Neuronal stem cell (in vitro differentiated cells): ENCODE measurements at regions not wholly inside any gene's neighbourhood (a gene's known extent, or its start where the extent isn't known, plus 50 kb on each side); places are given as distances from the start of the nearest gene placed in this dataset.

Experiments used
- DNase-seq: peaks from one replicate; pipeline ENCODE4 v3.0.0-alpha.2; 2013; ENCODE audit warnings: low spot score
- H2AFZ ChIP-seq: one replicate; pipeline ENCODE4 v1.6.1; 2013; ENCODE audit warnings: mild to moderate bottlenecking, low read length, inconsistent platforms
- H2AK5ac ChIP-seq: 2 replicates; pipeline ENCODE4 v1.6.1; 2013; ENCODE audit warnings: low read depth, mild to moderate bottlenecking, inconsistent platforms, low read length, moderate library complexity, mixed read lengths
- H2BK120ac ChIP-seq: 2 replicates; pipeline ENCODE4 v1.6.1; 2013; ENCODE audit warnings: low read depth, mild to moderate bottlenecking, inconsistent platforms, low read length, moderate library complexity, mixed read lengths
- H2BK12ac ChIP-seq: one replicate; pipeline ENCODE4 v1.6.1; 2013; ENCODE audit warnings: low read length, inconsistent platforms
- H2BK15ac ChIP-seq: 2 replicates; pipeline ENCODE4 v1.6.1; 2013; ENCODE audit warnings: mild to moderate bottlenecking, low read length, inconsistent platforms, mixed read lengths
- H2BK5ac ChIP-seq: one replicate; pipeline ENCODE4 v1.6.1; 2013; ENCODE audit warnings: inconsistent platforms, mild to moderate bottlenecking, low read length, moderate library complexity
- H3K14ac ChIP-seq: one replicate; pipeline ENCODE4 v1.6.1; 2013; ENCODE audit warnings: low read length, inconsistent platforms
- H3K18ac ChIP-seq: 2 replicates; pipeline ENCODE4 v1.6.1; 2013; ENCODE audit warnings: low read length, inconsistent platforms
- H3K23ac ChIP-seq: 2 replicates; pipeline ENCODE4 v1.6.1; 2013; ENCODE audit warnings: low read depth, mild to moderate bottlenecking, mixed read lengths, low read length, inconsistent platforms; ENCODE audit not compliant: poor library complexity
- H3K27ac ChIP-seq: replicated peaks from 3 replicates; pipeline ENCODE4 v1.5.1; 2013; ENCODE audit warnings: low read length, inconsistent platforms
- H3K27me3 ChIP-seq, 3 experiments: 2 replicates each; pipeline ENCODE4 v1.6.1; 2013; ENCODE audit warnings: low read length in 3 of 3, mild to moderate bottlenecking in 2 of 3, inconsistent platforms in 1 of 3, low read depth in 1 of 3, mixed read lengths in 1 of 3, moderate library complexity in 1 of 3; ENCODE audit not compliant: control insufficient read depth in 3 of 3, insufficient read depth in 3 of 3
- H3K36me3 ChIP-seq, 2 donors: replicated peaks in 1 of 2; 2 replicates each; pipeline ENCODE4 v1.6.1; 2013; ENCODE audit warnings: low read length in 2 of 2; ENCODE audit not compliant: control insufficient read depth in 2 of 2, insufficient read depth in 2 of 2
- H3K4ac ChIP-seq: 2 replicates; pipeline ENCODE4 v1.6.1; 2013; ENCODE audit warnings: inconsistent platforms, mild to moderate bottlenecking, low read length, moderate library complexity
- H3K4me1 ChIP-seq, 2 donors: 1 replicate in 1 of 2; 2 replicates in 1 of 2; pipeline ENCODE4 v1.6.1; 2013; ENCODE audit warnings: low read length in 2 of 2, low read depth in 1 of 2; ENCODE audit not compliant: control insufficient read depth in 2 of 2, insufficient read depth in 1 of 2
- H3K4me2 ChIP-seq: one replicate; pipeline ENCODE4 v1.6.1; 2013; ENCODE audit warnings: mild to moderate bottlenecking, low read length, inconsistent platforms; ENCODE audit not compliant: insufficient read depth, poor library complexity, severe bottlenecking
- H3K4me3 ChIP-seq, 2 donors: 2 replicates each; pipeline ENCODE4 v1.5.1; 2013; ENCODE audit warnings: low read length in 2 of 2, mild to moderate bottlenecking in 2 of 2, inconsistent platforms in 1 of 2, moderate library complexity in 1 of 2
- H3K79me1 ChIP-seq: one replicate; pipeline ENCODE4 v1.6.1; 2013; ENCODE audit warnings: low read depth, mild to moderate bottlenecking, inconsistent platforms, low read length, moderate library complexity
- H3K9ac ChIP-seq: one replicate; pipeline ENCODE4 v1.6.1; 2013; ENCODE audit warnings: mild to moderate bottlenecking, low read depth, low read length, inconsistent platforms; ENCODE audit not compliant: poor library complexity
- H3K9me3 ChIP-seq, 2 donors: replicated peaks in 1 of 2; 2 replicates each; pipeline versions ENCODE3 to v1.6.1; 2013; ENCODE audit warnings: low read length in 2 of 2, mild to moderate bottlenecking in 2 of 2, inconsistent platforms in 1 of 2, low read depth in 1 of 2, mixed read lengths in 1 of 2, moderate library complexity in 1 of 2; ENCODE audit not compliant: control insufficient read depth in 2 of 2, insufficient read depth in 1 of 2
- H4K8ac ChIP-seq: one replicate; pipeline ENCODE4 v1.6.1; 2013; ENCODE audit warnings: low read depth, mild to moderate bottlenecking, inconsistent platforms, low read length, moderate library complexity
- H4K91ac ChIP-seq: one replicate; pipeline ENCODE4 v1.6.1; 2013; ENCODE audit warnings: low read length, low read depth, mild to moderate bottlenecking, inconsistent platforms; ENCODE audit not compliant: poor library complexity
- WGBS, 2 donors: extraction: QIAGEN DNeasy Blood & Tissue Kit; methylation state at CpG; one replicate each; pipeline ENCODE4 v1.1.7; 2013; ENCODE audit warnings: missing lambda C conversion rate in 2 of 2, mixed read lengths in 1 of 2; ENCODE audit not compliant: insufficient read length in 2 of 2, insufficient replicate concordance in 1 of 2; ENCODE audit errors: extremely low coverage in 2 of 2; 5-methylcytosine and 5-hydroxymethylcytosine counted together

DNA sequence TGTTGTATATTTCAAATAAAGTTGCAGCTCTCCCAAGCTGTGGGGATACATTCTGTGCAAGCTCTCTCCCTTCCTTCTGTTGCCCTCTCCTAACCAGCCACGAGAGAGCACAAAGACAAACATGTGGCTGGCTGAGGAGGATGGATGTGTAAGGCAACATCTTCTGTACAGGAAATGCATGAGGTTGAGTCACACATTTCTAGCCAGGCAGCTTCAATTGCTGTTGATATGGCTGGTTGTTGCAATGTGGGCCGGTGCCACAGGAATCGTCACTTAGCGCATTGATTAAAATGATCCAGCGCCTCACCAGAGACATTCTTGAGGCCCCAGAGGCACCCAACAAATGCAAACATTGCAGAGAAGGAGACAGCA, 207.1 kb downstream of the ICE1 start:
- Histone ChIP-seq H3K4ac (no peak overlapping the region), H2BK120ac (no peak overlapping the region), H4K91ac (no peak overlapping the region), H3K23ac (no peak overlapping the region), H2BK5ac (no peak overlapping the region), H2AFZ (no peak overlapping the region), H3K9ac (no peak overlapping the region), H4K8ac (no peak overlapping the region), H3K18ac (no peak overlapping the region), H3K79me1 (no peaks in the 10 kb centered on the region), H2BK12ac (no peak overlapping the region), H3K27me3 (peaks cover 0 to 2% (median 0%) of the 10 kb centered on the region in 3 experiments), H3K4me2 (no peak overlapping the region), H3K4me1 (peaks cover 0 to 1% of the 10 kb centered on the region in 2 donors), H3K9me3 (peaks cover 0 to 1% of the 10 kb centered on the region in 2 donors), H2AK5ac (no peak overlapping the region), H2BK15ac (no peak overlapping the region), H3K14ac (no peak overlapping the region), H3K4me3 (no peak overlapping the region), H3K36me3 (no peaks in the 10 kb centered on the region), H3K27ac (no peak overlapping the region)
- no peak for DNase-seq
- WGBS, 2 donors = no CpG with 5 or more reads among the region's 5 CpGs

DNA sequence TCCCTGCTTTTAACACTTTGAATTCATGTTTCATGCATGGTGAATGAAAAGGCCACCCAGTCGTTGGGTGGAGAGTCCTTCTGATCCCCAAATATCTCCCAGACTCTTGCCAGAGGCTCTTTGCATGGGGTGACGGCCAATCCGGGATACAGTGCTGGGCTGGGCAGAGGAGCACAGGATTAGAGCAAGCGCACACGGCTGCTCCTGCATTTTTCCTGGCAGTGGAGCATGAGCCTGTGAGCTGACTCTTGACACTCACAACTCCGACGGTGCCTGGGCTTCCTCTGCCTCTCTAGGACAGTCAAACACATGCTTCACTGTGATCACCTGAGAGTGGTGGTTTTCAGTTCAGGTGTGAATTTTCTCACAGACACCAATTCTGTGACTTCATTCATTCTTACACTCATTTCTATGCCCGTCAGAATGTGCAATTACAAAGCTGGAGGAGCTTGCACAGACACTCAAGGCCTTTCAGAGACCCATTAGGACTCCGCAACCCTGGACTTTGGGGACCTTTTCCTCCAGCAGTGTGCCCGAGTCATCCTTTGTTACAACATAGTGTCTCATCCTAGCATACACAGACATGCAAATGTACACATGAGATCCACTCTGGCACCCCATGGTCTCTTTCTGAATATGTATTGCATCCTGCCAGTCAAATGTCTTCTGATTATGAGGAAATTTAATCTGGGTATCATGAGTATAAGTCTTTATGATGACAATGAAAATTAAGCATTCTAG, 206.6 kb downstream of the ICE1 start:
- H2BK5ac ChIP-seq = no peak overlapping the region
- no peak for DNase-seq
- H3K14ac ChIP-seq = no peak overlapping the region
- no peak overlapping the region for H3K4me2 ChIP-seq
- H3K27me3 ChIP-seq = peaks cover 0 to 2% (median 0%) of the 10 kb centered on the region in 3 experiments
- no peak overlapping the region for H2BK120ac ChIP-seq
- no peaks in the 10 kb centered on the region for H3K36me3 ChIP-seq
- no peak overlapping the region for H3K4ac ChIP-seq
- no peak overlapping the region for H2AK5ac ChIP-seq
- H2BK12ac ChIP-seq = no peak overlapping the region
- H2BK15ac ChIP-seq = no peak overlapping the region
- WGBS, 2 donors = no CpG with 5 or more reads among the region's 10 CpGs
- no peak overlapping the region for H3K23ac ChIP-seq
- H3K4me1 ChIP-seq = peaks cover 0 to 1% of the 10 kb centered on the region in 2 donors
- no peak overlapping the region for H4K8ac ChIP-seq
- H4K91ac ChIP-seq = no peak overlapping the region
- H2AFZ ChIP-seq = no peak overlapping the region
- no peak overlapping the region for H3K27ac ChIP-seq
- no peak overlapping the region for H3K9ac ChIP-seq
- no peak overlapping the region for H3K4me3 ChIP-seq
- H3K18ac ChIP-seq = no peak overlapping the region
- H3K9me3 ChIP-seq = peaks cover 0 to 1% of the 10 kb centered on the region in 2 donors
- H3K79me1 ChIP-seq = no peaks in the 10 kb centered on the region

DNA sequence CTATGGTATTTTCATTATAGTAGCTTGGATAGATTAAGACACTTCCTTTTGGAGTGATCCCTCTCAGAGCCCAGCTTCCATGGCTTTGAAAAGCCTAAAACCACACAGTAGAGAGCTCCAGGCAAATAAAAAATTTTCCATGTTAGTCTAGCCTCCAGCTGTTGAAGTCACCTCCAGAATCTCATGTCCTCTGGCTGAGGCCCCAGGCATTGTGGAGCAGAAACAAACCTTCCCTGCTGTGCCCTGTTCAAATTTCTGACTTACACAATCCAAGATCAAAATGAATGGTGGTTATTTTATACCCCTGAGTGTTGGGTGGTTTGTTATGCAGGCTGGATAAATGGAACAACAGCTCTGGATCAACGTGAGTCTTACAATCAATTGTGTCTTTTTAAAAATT, 203.9 kb downstream of the ICE1 start:
- Histone ChIP-seq H3K27ac (no peak overlapping the region), H3K4me2 (no peak overlapping the region), H4K8ac (no peak overlapping the region), H3K36me3 (no peaks in the 10 kb centered on the region), H2BK12ac (no peak overlapping the region), H3K4ac (no peak overlapping the region), H3K23ac (no peak overlapping the region), H2AFZ (no peak overlapping the region), H2BK5ac (no peak overlapping the region), H2AK5ac (no peak overlapping the region), H3K79me1 (no peaks in the 10 kb centered on the region), H3K14ac (no peak overlapping the region), H3K4me3 (no peak overlapping the region), H2BK15ac (no peak overlapping the region), H4K91ac (no peak overlapping the region), H3K27me3 (no peaks in the 10 kb centered on the region), H3K4me1 (peaks cover 0 to 1% of the 10 kb centered on the region in 2 donors), H2BK120ac (no peak overlapping the region), H3K9me3 (peaks cover 0 to 8% of the 10 kb centered on the region in 2 donors), H3K18ac (no peak overlapping the region), H3K9ac (no peak overlapping the region)
- no peak for DNase-seq
- WGBS, 2 donors = no CpG with 5 or more reads among the region's 1 CpG

DNA sequence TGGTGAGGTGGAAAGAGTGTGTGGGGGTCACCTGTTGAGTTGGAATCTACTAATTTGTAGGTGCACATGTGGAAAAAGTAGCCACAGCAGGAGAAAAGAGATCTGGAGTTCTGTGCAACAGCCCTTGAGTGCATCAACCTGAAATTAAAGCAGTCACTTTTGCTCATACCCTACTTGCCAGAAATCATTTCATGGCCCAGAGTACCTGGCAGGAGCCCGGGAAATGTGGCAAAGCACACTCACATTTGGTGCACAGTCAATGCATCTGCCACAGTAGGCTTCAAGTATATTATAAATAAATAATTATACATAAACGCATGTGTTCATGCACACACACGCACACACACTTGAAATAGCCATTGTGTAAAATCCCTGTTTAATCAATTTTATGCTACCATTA, 203.0 kb downstream of the ICE1 start:
- Histone ChIP-seq H3K14ac (no peak overlapping the region), H3K18ac (no peak overlapping the region), H3K23ac (no peak overlapping the region), H3K9me3 (peaks cover 0 to 8% of the 10 kb centered on the region in 2 donors), H3K4me1 (no peaks in the 10 kb centered on the region), H3K36me3 (no peaks in the 10 kb centered on the region), H3K4ac (no peak overlapping the region), H2BK12ac (no peak overlapping the region), H4K8ac (no peak overlapping the region), H3K4me2 (no peak overlapping the region), H2AFZ (no peak overlapping the region), H2BK15ac (no peak overlapping the region), H3K79me1 (no peaks in the 10 kb centered on the region), H3K27me3 (no peaks in the 10 kb centered on the region), H2AK5ac (no peak overlapping the region), H3K27ac (no peak overlapping the region), H2BK120ac (no peak overlapping the region), H4K91ac (no peak overlapping the region), H2BK5ac (no peak overlapping the region), H3K9ac (no peak overlapping the region), H3K4me3 (no peak overlapping the region)
- WGBS, 2 donors = no CpG with 5 or more reads among the region's 3 CpGs
- DNase-seq = no peak
